HG03139 (cell line): ENCODE measurements at regions not wholly inside any gene's neighbourhood (a gene's known extent, or its start where the extent isn't known, plus 50 kb on each side); places are given as distances from the start of the nearest gene placed in this dataset.

Experiments
- ATAC-seq: cut with Tn5 transposase; IDR thresholded peaks from one replicate; pipeline ENCODE4 v1.9.1; 2021; ENCODE audit not compliant: unreplicated experiment

DNA sequence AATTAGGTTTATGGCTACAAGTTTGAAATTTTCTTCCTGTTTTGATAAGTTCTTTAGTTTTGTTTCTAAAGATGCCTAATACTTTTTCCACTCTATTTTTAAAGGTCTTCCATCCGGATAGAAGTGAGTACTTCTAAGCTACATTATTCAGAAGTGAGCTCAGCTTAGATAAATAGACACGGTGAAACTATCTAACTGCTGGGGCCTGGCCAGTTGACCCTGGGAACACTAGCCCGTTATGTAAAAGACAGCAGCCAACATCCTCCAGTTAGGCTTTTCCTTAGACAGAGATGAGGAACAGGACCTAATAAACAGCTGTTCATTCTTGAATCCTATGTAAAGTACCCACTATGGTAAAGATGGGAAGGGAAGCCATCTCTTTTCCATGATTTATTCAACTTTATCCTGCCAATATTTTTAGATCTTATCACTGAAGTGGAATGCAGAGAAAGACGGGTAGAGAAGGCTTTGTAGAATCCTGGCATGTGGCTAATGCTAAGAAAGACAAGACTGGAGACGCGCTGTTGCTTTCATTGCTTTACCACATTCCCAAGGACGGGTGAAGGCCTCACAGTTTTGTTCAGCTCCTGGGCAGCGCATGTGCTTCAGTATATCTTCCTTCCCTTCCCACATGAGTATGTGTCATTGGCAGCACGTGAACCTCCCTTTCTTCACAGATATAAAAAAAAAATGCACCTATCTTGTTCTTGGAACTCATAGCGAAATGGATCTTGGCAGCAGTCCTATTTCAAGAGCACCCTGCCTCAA, 340.0 kb upstream of the MEOX2 start:
- ATAC-seq = no peak

DNA sequence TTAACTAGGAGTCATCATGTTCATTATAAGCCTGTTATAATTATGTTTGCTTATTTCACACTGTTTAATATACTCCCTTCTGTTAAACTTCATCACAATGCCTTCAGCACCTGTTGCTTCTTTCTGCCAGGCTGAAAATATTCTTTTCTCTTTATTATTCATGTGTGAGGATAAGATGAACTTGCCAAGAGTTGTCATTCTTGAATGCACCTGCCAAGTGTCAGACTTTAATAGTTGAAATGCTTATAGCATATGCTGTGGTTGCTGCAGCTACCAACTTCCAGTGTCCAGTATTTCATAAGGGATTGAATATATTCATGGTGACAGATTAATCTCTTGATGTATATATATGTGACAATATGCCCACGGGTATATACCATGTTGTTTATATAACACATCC, 339.2 kb upstream of the MEOX2 start:
- ATAC-seq = no peak

DNA sequence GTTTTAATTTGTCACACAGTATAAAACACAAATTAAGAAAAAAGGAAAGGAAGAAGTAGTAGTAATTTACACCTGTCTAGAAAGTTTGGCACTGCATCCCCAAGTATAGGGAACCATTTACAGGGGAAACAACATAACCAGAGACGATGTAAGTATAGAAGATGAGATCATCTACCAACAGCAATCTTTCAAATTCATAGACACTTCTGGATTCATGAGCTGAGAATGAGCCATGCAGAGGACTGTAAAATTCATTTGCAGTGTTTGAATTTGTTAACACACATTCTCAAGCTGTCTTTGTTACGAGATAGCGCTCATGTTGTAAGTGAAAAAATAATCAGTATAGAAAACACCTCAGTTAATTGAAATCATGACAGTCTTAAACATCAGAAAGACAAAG, 337.0 kb upstream of the MEOX2 start:
- ATAC-seq = no peak

DNA sequence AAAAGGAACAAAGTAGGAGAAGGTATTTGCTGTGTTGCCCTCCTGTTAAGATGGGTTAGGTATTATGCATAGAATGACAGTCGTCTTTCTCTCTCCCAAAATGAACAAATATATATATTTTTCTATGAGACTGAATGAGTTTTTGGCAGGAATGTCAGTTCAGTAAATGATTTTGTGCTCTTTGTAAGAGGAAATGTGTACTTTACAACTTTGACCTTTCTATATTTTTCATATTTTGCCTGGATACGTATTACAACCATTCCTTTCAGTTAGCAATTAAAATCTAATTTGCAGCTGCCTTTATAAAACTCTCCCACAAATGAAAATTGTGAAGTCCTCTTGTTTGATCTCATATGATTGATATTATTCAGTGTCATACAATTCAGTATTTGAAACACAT, 336.6 kb upstream of the MEOX2 start:
- ATAC-seq = no peak

DNA sequence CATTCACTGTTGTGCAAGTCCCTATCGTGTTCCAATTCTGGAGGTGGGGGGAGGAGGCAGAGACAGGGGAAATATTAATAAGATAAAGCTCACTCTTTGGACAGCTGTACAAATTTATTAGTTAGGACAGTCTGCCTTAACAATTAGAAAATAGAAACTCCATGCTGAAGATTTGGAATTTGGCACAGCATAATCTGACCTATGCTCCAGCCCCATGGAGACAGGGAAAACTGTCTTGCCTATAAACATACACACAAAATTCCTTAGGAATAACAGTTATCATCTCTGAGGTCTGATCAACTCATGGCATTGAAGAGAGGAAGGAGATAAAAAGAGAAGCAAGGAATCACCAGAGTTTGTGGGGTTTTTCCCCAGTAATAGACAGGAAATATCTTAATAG, 335.4 kb upstream of the MEOX2 start:
- no peak for ATAC-seq

DNA sequence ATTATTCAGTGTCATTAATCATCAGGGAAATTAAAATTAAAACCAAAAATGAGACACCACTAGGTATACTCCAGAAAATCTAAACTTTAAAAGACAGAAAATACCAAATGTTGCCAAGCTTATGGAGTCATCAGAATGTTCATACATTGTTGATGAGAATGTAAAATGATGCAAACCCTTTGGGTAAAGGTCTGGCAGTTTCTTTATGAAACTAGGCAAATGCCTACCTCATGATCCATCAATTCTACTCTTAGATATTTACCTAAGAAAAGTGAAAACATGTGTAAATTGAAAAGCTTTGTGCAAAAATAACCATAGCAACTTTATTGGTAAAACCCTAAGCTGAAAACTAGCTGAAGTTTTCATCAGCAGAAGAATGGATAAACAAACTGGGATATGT, 329.5 kb upstream of the MEOX2 start:
- ATAC-seq = no peak

DNA sequence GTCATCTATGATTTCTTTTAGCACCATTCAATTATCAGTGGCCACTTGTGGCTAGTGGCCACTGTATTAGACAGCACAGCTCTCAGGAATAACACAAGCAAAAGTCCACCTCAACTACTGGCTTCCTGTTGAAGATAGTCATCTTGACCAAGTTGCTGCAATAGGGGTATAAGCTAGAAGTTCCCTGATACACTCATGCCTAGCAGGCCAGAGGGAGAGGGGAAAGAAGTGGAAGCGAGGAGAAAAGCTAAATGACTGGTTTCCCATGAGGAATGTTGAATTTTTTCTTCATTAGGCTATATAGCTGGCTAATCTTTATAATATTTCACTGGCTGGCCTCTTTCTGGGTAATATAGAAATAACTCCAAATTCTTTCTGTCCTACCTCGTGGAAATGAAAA, 327.5 kb upstream of the MEOX2 start:
- no peak for ATAC-seq

DNA sequence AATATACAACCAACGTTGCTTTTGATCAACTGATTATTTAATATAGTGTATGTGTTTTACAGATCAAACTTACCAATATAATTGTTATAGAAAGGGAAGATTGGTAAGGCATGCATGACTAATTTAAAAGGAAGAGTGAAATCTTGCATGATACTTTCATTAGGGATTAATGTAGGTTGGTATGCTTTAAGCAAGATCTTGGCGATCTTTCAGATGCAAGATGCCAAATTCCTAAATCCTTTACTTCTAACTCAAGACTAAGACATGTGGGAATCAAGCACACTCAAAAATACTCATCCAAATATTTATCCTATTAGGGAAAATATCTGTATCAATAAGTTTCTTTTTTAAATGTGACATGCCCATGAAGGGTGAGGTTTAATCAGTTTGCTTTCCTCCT, 321.4 kb upstream of the MEOX2 start:
- no peak for ATAC-seq

DNA sequence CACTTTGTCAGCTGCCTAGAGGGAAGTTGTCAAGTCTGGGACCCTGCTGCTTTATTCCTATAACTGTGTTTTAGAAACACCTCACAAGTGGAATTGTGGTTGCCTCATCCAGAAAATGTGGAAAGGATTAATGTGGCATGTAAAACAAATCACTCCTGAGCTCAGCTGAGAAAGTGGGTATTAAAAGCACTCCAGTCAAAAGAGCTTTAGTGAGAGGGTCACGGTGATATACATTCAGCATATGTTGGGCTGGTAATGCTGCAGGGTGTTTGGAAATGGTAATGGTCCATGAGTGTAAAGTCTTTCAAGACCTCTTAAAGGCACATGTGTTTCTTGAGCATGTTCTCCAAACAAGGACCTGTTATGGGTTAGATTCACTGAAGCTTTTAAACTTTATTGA, 318.2 kb upstream of the MEOX2 start:
- ATAC-seq = no peak

DNA sequence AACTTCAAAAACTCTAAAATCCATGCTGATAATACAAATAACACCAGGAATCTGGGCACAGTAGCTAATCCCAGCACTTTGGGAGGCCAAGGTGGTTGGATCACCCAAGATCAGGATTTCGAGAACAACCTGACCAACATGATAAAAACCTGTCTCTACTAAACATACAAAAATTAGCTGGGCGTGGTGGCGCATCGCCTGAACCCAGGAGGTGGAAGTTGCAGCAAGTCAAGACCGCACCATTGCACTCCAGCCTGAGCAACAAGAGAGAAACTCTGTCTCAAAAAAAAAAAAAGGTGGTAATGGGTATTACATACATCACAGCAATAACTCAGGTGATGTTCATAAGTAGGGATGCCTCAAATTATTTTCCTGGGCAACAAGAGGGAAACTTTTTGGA, 315.0 kb upstream of the MEOX2 start:
- no peak for ATAC-seq

DNA sequence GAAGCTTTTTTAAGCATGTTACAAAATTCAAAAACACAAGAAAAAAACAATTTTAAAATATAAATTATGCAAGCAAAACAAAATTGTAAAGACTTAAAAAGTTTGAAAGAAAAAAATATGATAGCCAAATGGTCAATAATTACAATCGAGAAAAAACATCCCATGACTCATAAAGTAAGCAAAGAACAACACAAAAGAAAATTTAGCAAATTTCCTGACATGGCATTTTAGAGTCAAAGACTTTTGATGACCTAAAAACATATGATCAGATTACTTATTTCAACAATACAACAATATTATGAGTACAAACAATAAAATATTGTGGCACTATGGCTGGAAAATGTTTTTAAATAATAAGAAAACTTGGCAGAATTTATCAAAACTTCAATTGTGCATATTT, 312.1 kb upstream of the MEOX2 start:
- ATAC-seq = no peak

DNA sequence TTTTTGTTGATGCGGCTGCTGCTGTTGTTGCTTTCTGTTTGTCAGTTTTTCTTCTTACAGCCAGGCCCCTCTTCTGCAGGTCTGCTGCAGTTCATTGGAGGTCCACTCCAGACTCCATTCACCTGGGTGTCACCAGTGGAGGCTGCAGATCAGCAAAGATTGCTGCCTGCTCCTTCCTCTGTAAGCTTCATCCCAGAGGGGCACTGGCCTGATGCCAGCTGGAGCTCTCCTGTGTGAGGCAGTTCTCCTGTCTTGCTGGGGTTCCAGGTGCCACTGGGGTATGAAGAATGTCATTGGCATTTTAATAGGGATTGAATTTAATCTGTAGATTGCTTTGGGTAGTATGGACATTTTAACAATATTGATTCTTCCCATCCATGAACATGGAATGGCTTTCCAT, 308.5 kb upstream of the MEOX2 start:
- ATAC-seq = no peak

DNA sequence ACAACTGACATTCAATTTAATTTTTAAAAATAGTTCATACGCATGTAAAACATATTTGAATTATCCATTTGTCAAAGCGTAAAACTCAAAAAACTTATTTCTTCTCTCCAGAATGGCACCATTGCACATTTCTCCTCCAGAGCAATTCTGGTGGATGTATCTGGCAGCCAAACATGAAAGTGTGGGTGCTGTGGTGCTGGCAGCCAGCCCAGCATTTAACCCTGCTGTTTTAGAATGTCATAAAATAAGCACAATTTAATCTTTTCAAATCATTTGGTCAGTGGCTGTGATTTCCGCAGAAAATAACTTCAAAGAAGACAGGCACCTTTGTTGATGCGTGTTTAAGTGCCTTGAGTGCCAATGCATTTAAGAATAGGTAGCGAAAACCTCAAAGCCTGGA, 302.7 kb upstream of the MEOX2 start:
- no peak for ATAC-seq

DNA sequence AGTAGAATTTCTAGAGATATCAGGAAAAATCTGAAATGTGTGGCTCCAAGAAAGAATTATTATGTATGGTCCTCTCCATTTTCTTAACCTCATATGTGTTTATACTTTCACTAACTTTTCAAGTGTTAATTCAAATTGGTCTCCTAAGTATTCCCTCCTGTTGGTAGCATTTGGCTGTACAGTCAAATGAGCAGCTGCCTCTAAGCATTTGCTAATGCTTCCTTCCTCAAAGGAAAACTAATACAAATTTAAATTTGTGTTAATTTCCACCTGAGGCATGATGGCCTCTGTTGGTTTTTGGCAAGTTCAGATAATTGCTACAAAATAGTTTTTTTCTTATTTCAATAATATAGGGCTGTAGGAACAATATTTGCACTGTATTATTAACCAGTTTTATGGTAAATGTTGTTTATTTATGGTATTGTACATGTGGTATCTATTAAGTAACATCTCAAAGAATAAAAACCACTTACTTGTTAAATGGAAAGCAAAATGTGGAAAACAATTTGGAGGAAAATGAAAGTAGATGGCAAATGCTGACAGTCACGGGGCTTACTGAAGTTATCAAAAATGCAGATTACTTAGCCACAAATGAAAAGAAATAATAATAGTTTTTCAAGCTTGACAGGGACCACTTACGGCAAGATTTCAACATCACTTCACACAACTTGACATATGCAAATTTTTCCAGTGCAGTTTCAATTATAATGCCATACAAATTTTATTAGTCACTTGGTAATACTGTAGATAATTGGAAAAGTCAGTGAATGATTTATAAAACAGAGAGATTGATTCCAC, 299.3 kb upstream of the MEOX2 start:
- ATAC-seq = no peak

DNA sequence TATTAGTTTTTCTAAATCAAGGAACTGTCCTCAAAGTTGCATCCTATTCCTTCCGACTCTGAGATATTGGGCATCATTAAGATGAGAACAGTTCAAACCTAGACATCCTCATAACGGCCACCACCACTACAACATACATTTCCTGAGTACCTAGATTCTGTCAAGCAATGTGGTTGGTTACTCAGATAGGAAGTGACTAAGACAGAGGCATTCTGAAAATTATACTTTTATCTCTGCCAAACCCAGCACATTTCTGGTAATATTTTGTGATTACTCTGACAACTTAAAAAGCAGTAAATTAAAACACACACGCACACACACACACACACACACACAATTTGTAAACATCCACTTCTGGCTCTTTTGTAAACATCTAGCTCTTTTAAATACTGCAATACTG, 291.2 kb upstream of the MEOX2 start:
- ATAC-seq = no peak

DNA sequence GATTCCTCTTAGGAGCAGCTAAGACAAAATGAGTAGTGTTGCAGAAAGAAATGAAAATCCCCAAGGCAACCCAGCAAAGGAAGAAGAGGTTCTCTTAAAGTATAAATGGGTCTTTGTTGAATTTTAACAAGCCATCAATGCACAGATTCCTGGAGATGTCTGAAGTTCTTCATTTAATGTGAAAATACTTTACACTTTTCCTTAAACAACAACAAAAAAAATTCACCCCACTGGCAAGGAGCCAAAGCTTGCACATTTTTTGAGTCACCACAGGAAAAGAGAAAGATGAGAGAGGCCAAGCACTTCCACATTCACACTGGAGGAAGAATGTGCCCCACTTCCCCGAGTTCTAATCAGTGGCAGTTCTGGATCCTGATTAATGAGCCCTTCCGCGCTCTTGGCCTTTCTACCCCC, 286.4 kb upstream of the MEOX2 start:
- no peak for ATAC-seq

DNA sequence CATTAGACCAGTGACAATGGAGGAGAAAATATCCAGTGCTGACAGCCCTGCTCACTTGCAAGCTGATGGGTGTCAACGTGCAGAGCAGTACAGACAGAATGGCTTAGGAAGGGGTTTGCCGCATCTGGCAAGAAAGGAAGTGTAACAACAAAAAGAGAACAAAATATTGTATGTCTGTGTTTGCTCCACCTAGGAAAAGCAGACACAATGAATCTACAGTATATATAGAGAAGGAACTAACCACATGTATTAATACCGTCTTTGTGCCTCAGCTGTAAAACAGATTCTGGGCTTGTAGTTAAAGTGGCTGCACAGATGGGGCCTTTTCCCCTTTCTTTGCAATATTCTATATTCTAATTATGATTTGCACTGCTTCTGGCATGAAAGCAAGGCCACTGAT, 281.1 kb upstream of the MEOX2 start:
- ATAC-seq = no peak

DNA sequence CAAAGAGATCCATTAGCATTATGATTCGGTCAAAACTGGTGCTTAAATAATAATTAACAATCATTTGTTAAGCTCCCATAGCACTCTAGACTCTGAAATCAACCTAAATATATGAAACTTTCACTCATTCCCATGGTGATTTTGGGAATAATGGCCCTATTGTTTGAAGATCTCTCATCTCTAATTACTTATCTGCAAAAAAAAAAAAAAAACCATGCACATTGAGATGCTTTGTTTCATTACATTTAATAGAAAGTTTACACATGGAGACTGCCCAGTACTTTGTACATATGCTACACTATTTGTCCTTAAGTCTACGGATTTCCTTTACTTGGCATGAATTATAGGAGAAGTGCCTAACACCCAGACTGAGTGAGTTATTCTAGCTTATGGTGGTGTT, 280.6 kb upstream of the MEOX2 start:
- no peak for ATAC-seq

DNA sequence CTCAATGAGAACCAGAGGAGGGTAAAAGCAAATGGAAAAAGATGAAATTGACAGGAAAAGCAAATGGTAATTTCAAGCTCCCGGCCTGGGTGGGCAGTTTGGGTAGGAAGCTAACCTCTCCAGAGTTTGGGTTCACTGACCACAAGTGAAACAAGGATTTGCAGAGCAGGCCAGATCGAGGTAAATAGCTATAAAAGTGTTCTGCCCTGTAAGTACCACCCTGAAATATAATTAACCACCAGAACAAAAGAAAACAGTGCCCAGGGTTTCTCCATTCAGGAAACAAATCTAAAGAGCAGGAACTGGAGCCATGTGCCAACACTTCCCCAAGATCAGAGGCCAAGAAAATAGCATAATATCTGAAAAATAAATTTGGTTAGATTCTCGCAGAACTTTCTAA, 276.7 kb upstream of the MEOX2 start:
- ATAC-seq = no peak

DNA sequence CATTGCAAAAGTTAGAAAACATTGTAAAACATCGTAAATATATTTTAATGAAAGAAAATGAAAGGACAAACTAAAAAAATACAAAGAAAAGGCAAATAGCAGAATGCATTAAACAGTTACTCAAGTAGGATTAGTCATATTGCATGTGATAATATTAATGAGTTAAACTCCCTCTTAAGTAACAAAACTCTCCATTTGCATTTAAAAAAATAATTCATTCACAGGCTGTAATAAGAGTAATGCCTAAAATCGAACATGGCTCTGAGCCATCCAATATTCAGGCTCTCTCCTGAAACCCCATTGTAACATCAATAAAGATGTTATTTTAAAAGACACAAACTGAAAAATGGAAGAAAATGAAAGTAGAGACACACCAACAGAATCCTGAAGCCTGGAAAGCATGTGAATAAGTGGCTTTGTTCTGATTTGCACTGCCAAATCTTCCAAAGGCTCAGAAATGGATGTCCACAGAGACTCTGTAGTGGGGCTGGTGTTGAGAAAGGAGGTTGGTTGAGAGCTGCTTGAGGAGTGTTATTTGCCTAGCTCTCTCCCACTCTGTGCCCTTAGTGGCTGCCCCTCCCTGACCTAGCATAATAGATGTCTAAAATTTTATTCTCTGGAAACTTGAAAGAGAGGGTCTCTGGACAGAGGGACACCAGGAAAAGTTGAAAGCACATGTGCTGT, 268.3 kb upstream of the MEOX2 start:
- no peak for ATAC-seq

DNA sequence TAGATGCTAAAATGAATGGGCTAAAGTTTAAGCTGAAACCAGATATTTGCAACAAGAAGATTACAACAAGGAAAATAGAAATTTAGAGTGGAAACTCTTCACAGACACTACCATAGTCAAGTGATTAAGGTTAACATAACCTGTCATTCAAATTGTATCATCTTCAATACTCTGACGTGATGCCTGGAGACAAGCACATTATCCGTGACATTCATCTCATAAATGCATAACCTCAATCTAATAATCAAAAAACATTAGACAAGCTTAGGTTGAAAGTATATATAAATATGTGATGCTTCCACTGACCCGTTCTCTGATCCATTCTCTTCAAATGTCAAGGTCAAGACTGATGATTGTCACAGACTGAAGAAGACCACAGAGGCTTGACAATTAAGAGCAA, 263.8 kb upstream of the MEOX2 start:
- ATAC-seq = no peak

DNA sequence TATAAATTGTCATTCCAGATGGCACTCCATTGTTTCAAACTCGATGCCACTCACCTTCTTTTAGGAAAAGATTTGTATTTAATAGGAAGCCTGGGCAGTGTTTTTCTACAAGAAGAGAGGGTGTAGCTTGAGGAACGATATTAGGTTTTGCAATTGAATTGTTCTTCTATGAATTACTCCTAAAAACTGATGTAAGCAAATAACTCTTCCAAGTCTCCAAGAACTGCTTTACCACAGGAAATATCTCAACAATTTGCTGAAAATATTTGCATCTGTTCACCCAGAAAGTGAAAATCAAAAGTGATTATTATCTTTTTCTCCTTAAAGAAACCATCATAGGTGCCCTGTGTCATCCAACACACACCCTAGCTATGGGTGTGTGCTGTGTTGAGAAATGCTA, 261.3 kb upstream of the MEOX2 start:
- no peak for ATAC-seq
